PC-9 (cell line): ENCODE measurements at regions not wholly inside any gene's neighbourhood (a gene's known extent, or its start where the extent isn't known, plus 50 kb on each side); places are given as distances from the start of the nearest gene placed in this dataset.

Experiments
- BruUV-seq: library from RNA; stranded (reverse); fragments of 400-500 nt; replicated peaks from 2 replicates; lab custom pipeline; 2021; lab: Mats Ljungman, UMichigan
- CTCF ChIA-PET: fragments of 300-600 bp; sonication (Branson Sonifier 250); formaldehyde crosslinking; loops from one replicate; lab custom pipeline; 2022; ENCODE audit warnings: antibody characterized with exemption; lab: Charles Lee
- POLR2A ChIA-PET: fragments of 300-600 bp; sonication (Branson Sonifier 250); formaldehyde crosslinking; loops from one replicate; lab custom pipeline; 2022; ENCODE audit warnings: antibody characterized with exemption; ENCODE audit not compliant: unreplicated experiment; lab: Charles Lee
- DNase-seq, 2 experiments: peaks; one replicate each; pipeline versions ENCODE4 v3.0.0 to v3.0.0-alpha.2; 2015 to 2022; ENCODE audit warnings: mixed read lengths in 1 of 2
- H2AFZ ChIP-seq: fragments of 200-600 bp; sonication (generic); 2 replicates; pipeline ENCODE4 v1.8.1; 2017; ENCODE audit warnings: antibody characterized with exemption
- H3F3A ChIP-seq: fragments of 200-600 bp; sonication (generic); 2 replicates; pipeline ENCODE4 v1.8.1; 2017; ENCODE audit warnings: antibody characterized with exemption, mild to moderate bottlenecking, low read depth; ENCODE audit not compliant: insufficient read depth
- H3K27ac ChIP-seq: fragments of 200-600 bp; sonication (generic); 2 replicates; pipeline ENCODE4 v1.6.1; 2016; ENCODE audit warnings: mixed run types
- H3K27me3 ChIP-seq: fragments of 200-600 bp; sonication (generic); 2 replicates; pipeline ENCODE4 v1.6.1; 2016; ENCODE audit warnings: low read depth, mixed run types; ENCODE audit not compliant: insufficient read depth
- H3K36me3 ChIP-seq: fragments of 200-600 bp; sonication (generic); 2 replicates; pipeline ENCODE4 v1.6.1; 2016; ENCODE audit warnings: low read depth, mixed run types
- H3K4me1 ChIP-seq: fragments of 200-600 bp; sonication (generic); replicated peaks from 2 replicates; pipeline ENCODE4 v1.6.1; 2016; ENCODE audit warnings: mixed run types; ENCODE audit not compliant: insufficient read depth
- H3K4me2 ChIP-seq: fragments of 200-600 bp; sonication (generic); 2 replicates; pipeline ENCODE4 v1.6.1; 2017; ENCODE audit warnings: mixed run types
- H3K4me3 ChIP-seq: fragments of 200-600 bp; sonication (generic); 2 replicates; pipeline ENCODE4 v1.6.1; 2016; ENCODE audit warnings: mixed run types
- H3K79me2 ChIP-seq: fragments of 200-600 bp; sonication (generic); 2 replicates; pipeline ENCODE4 v1.6.1; 2017; ENCODE audit warnings: low read depth, mixed run types
- H3K9me2 ChIP-seq: fragments of 200-600 bp; sonication (generic); 2 replicates; pipeline ENCODE4 v1.8.1; 2017; ENCODE audit warnings: mild to moderate bottlenecking; ENCODE audit not compliant: insufficient read depth
- H3K9me3 ChIP-seq: fragments of 200-600 bp; sonication (generic); 2 replicates; pipeline ENCODE4 v1.8.1; 2016; ENCODE audit warnings: low read depth; ENCODE audit not compliant: insufficient read depth
- H4K20me1 ChIP-seq: fragments of 200-600 bp; sonication (generic); 2 replicates; pipeline ENCODE4 v1.8.1; 2017; ENCODE audit not compliant: insufficient read depth
- EZH2 ChIP-seq: fragments of 200-600 bp; sonication (generic); IDR thresholded peaks from 2 replicates; pipeline ENCODE4 v1.8.0; 2017; ENCODE audit warnings: antibody characterized with exemption, low read depth
- intact Hi-C: fragments of 100-400 bp; cut with micrococcal nuclease; formaldehyde crosslinking; loops from one replicate; pipeline ENCODE4 v1.10.0; 2022; ENCODE audit not compliant: unreplicated experiment
- TF ChIP-seq, protein P1 (sequence below): fragments of 200-600 bp; sonication (generic); conservative IDR thresholded peaks from 2 replicates; pipeline ENCODE4 v1.6.1; 2017; ENCODE audit warnings: mixed run types, antibody characterized with exemption, mild to moderate bottlenecking, moderate library complexity

DNA sequence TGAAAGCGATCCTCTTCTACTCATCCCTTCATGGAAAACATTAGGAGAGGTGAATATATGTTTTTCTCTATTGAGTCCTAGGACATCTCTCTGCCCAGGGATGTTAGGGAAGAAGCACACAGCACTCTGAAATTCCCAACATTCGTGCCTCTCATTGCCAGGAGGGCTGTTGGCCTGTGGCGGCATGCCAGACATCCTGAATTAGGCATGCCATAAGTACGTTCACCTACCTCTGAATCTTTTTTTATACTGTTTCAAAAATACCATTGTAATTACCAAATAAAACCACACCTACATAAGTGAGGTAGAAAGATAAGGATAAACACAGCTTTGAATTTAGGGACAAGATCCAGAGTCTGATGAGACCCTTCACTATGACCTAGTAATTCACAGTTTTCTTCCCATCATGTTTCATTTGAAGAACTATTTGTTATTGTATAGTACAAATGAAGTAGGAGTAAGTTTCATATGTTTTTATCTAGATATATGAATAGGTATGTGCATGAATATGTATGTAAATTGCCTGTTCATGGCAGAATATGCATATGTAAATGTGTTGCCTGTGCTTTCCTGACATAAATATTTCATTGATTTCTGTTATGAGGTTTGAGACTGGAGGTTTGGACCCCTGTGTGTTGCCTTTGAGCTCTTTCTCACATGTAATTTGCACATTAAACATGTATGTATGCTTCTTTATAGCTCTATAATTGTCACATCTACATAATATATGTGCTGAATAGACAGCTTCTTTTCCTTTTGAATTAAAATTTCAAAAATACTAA, 66.6 kb upstream of the STAM2 start:
- no TSS peak for BruUV-seq
- H3K27me3 ChIP-seq, result no peaks in the 10 kb centered on the region
- H3K4me2 ChIP-seq, result peak overlapping the region; percentile 44; the same call in 1 of the 2 replicates
- no peak overlapping the region for H2AFZ ChIP-seq
- peaks cover 9% of the 10 kb centered on the region; the same call in 1 of the 2 replicates for H3F3A ChIP-seq
- H3K79me2 ChIP-seq, result no peaks in the 10 kb centered on the region
- ChIA-PET CTCF (interaction anchor here (0.6 kb wide), 1 partner anchor 76 kb away, joined by 3 read pairs; no protein-coding TSS in a partner anchor), POLR2A (no interaction called here)
- H4K20me1 ChIP-seq, result no peaks in the 10 kb centered on the region
- TF ChIP-seq, protein P1, sequence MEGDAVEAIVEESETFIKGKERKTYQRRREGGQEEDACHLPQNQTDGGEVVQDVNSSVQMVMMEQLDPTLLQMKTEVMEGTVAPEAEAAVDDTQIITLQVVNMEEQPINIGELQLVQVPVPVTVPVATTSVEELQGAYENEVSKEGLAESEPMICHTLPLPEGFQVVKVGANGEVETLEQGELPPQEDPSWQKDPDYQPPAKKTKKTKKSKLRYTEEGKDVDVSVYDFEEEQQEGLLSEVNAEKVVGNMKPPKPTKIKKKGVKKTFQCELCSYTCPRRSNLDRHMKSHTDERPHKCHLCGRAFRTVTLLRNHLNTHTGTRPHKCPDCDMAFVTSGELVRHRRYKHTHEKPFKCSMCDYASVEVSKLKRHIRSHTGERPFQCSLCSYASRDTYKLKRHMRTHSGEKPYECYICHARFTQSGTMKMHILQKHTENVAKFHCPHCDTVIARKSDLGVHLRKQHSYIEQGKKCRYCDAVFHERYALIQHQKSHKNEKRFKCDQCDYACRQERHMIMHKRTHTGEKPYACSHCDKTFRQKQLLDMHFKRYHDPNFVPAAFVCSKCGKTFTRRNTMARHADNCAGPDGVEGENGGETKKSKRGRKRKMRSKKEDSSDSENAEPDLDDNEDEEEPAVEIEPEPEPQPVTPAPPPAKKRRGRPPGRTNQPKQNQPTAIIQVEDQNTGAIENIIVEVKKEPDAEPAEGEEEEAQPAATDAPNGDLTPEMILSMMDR, result no peak
- TF ChIP-seq EZH2, result no peak
- DNase-seq, result no peak
- no peaks in the 10 kb centered on the region for H3K9me2 ChIP-seq
- H3K9me3 ChIP-seq, result peaks cover 14% of the 10 kb centered on the region
- no peaks in the 10 kb centered on the region; the same call in 1 of the 2 replicates for H3K36me3 ChIP-seq
- no peak overlapping the region for H3K4me3 ChIP-seq
- H3K27ac ChIP-seq, result no peak overlapping the region
- peaks cover 13% of the 10 kb centered on the region for H3K4me1 ChIP-seq
- intact Hi-C loops, result no loop called here

DNA sequence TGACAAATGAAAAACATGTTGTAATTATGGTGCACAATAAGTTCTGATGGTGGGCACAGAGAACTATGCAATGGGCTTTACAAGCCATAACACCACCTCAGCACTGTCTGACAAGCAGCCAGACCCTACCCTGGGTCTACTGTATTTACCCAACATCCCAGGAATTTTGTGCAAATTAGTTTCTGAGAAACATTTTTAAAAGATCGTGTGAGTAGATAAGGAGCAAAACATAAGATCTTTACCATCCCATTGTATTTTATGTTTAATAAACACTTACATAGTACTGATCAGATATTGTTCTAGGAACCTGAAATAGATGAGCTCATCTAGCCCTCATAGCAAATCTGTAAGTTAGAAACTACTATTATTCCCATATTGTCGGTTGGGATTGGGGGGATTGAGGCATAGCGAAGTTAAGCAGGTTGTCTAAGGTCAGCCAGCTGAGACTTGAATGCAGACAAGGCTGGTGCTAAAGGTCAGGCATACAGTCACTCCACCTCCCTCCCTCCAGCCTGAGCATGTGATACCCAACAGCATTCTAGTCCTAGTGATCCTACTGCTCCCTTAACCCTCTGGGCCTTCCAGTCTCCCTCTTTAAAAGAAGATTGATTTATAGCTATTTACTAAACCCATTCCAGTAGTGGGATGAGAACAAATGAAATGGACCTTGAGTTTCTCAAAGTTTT, 67.4 kb upstream of the STAM2 start:
- intact Hi-C loops, result no loop called here
- Histone ChIP-seq H3K4me1 (peaks cover 13% of the 10 kb centered on the region), H3K9me2 (no peaks in the 10 kb centered on the region), H3F3A (peaks cover 9% of the 10 kb centered on the region; the same call in 1 of the 2 replicates), H4K20me1 (no peaks in the 10 kb centered on the region), H3K4me2 (no peak overlapping the region), H3K79me2 (no peaks in the 10 kb centered on the region), H2AFZ (no peak overlapping the region), H3K27ac (no peak overlapping the region), H3K27me3 (no peaks in the 10 kb centered on the region), H3K9me3 (peaks cover 14% of the 10 kb centered on the region), H3K36me3 (no peaks in the 10 kb centered on the region; the same call in 1 of the 2 replicates), H3K4me3 (no peak overlapping the region)
- POLR2A ChIA-PET, result no interaction called here
- CTCF ChIA-PET, result no interaction called here
- BruUV-seq, result no TSS peak
- no peak for DNase-seq
- no peak for TF ChIP-seq EZH2
- TF ChIP-seq, protein P1, result no peak

DNA sequence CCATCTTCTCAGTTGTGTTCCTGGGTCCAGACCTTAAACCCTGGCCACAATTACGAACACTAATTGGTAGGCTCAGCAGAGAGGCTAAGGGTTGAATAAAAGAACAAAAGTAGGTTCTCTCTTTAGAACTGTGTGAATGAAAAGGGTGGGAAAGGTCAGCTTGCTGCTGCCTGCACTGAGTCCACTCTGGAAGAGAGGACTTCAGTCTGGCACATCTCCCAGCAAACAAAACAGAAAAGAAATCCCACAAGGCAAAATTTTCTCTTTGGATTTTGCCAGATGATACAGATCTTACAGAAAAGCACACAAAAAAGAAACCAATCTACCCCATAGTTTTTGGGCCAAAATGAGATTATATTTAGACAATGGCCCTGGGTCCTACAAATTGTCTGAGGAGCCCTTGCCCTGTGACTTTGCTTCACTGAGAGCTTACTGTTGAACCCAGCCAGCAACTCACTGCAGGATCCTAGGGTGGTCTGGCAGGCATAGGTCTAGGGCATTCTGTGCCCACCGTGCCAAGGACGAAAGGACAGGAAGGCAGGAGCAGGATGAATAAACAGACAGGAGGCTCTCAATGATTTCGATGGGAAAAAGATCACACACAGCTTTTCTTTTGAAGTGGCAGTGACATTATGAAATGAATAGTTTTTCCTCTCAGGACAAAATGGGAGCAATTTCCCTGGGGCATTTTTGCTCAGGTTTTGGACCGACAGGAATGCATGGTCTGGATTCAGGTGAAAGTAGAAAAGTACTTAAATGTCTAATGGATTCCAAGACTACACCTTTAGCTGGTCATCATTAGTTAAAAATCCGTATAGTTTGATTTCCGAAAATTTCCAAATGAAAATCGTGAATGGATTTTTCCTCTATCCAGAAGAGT, 68.4 kb upstream of the STAM2 start:
- H4K20me1 ChIP-seq, result no peaks in the 10 kb centered on the region
- no peak overlapping the region for H2AFZ ChIP-seq
- no peak overlapping the region for H3K4me3 ChIP-seq
- no peak overlapping the region for H3K4me2 ChIP-seq
- intact Hi-C loops, result no loop called here
- peaks cover 9% of the 10 kb centered on the region; the same call in 1 of the 2 replicates for H3F3A ChIP-seq
- DNase-seq, result no peak
- POLR2A ChIA-PET, result no interaction called here
- no TSS peak for BruUV-seq
- H3K79me2 ChIP-seq, result no peaks in the 10 kb centered on the region
- no peaks in the 10 kb centered on the region; the same call in 1 of the 2 replicates for H3K36me3 ChIP-seq
- no peak overlapping the region for H3K27ac ChIP-seq
- H3K9me2 ChIP-seq, result no peaks in the 10 kb centered on the region
- H3K9me3 ChIP-seq, result peaks cover 16% of the 10 kb centered on the region
- TF ChIP-seq, protein P1, result no peak
- TF ChIP-seq EZH2, result no peak
- peaks cover 13% of the 10 kb centered on the region for H3K4me1 ChIP-seq
- CTCF ChIA-PET, result no interaction called here
- H3K27me3 ChIP-seq, result no peaks in the 10 kb centered on the region
